ENCODE measurements at regions not wholly inside any gene's neighbourhood (a gene's known extent, or its start where the extent isn't known, plus 50 kb on each side); places are given as distances from the start of the nearest gene placed in this dataset.

DNA sequence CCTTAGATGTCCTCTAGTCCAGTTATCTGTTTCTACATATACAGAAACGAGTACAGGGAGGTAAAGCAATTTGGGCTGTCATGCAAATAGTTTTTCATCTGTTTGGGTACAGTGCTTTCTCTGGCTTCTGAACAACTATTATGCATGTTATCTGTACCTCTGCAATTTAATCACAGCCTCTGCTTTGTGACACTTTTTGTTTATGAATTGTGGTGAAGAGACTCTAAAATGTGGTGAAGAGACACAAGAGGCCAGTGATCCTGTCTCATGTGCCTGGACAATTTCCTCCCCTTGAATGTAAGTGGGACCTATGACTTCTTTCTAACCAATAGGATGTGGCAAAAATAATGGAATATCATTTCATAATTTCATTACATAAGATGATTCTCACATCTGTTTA is 130.3 kb upstream of the ARHGAP42 start:
- Histone ChIP-seq H4K20me1 (ENCODE audit: control insufficient read depth, extremely low read depth, insufficient read depth, low read length) (no peaks in the 10 kb centered on the region), H3K9me3 (ENCODE audit: control insufficient read depth, insufficient read depth, low read depth, low read length) (no peaks in the 10 kb centered on the region), H3K27me3 (ENCODE audit: control insufficient read depth, insufficient read depth, low read length) (no peaks in the 10 kb centered on the region), H3K4me3 (replicated peaks in 1 of 4; ENCODE audit: control extremely low read depth in 1 of 4, insufficient read depth in 1 of 4, low read depth in 3 of 4, low read length in 4 of 4) (no peak overlapping the region), H3K9ac (ENCODE audit: insufficient read depth, low read length) (no peak overlapping the region), H3K79me2 (ENCODE audit: control insufficient read depth, insufficient read depth, low read length) (no peaks in the 10 kb centered on the region), H3K4me1 (ENCODE audit: control insufficient read depth, extremely low read depth, insufficient read depth, low read length) (no peaks in the 10 kb centered on the region), H2AFZ (ENCODE audit: low read length) (no peak overlapping the region), H3K36me3 (ENCODE audit: control insufficient read depth, insufficient read depth, low read length) (no peaks in the 10 kb centered on the region), H3K4me2 (ENCODE audit: extremely low read depth, insufficient read depth, low read length) (no peak overlapping the region), H3K27ac (ENCODE audit: insufficient read depth, low read length) (no peak overlapping the region)
- no peak for TF ChIP-seq EZH2 (IDR thresholded peaks at IDR 0.05; ENCODE audit: low read length, missing control alignments)
- TF ChIP-seq, protein P1, sequence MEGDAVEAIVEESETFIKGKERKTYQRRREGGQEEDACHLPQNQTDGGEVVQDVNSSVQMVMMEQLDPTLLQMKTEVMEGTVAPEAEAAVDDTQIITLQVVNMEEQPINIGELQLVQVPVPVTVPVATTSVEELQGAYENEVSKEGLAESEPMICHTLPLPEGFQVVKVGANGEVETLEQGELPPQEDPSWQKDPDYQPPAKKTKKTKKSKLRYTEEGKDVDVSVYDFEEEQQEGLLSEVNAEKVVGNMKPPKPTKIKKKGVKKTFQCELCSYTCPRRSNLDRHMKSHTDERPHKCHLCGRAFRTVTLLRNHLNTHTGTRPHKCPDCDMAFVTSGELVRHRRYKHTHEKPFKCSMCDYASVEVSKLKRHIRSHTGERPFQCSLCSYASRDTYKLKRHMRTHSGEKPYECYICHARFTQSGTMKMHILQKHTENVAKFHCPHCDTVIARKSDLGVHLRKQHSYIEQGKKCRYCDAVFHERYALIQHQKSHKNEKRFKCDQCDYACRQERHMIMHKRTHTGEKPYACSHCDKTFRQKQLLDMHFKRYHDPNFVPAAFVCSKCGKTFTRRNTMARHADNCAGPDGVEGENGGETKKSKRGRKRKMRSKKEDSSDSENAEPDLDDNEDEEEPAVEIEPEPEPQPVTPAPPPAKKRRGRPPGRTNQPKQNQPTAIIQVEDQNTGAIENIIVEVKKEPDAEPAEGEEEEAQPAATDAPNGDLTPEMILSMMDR (conservative IDR thresholded peaks at IDR 0.05 in 1 of 2, IDR thresholded peaks at IDR 0.05 in 1 of 2; ENCODE audit: low read depth in 1 of 2, low read length in 2 of 2), result no peak
- no peak for DNase-seq (ENCODE audit: low read depth in 2 of 2)

- H3K27me3 ChIP-seq (ENCODE audit: control insufficient read depth, insufficient read depth, low read length), result no peaks in the 10 kb centered on the region
- peak; percentile 68 to 76 for DNase-seq (ENCODE audit: low read depth in 2 of 2)
- H3K4me1 ChIP-seq (ENCODE audit: control insufficient read depth, extremely low read depth, insufficient read depth, low read length), result peaks cover 4% of the 10 kb centered on the region
- H3K27ac ChIP-seq (ENCODE audit: insufficient read depth, low read length), result no peak overlapping the region
- no peaks in the 10 kb centered on the region for H3K36me3 ChIP-seq (ENCODE audit: control insufficient read depth, insufficient read depth, low read length)
- no peak overlapping the region for H2AFZ ChIP-seq (ENCODE audit: low read length)
- H3K4me3 ChIP-seq (replicated peaks in 1 of 4; ENCODE audit: control extremely low read depth in 1 of 4, insufficient read depth in 1 of 4, low read depth in 3 of 4, low read length in 4 of 4), result no peak overlapping the region
- H3K9me3 ChIP-seq (ENCODE audit: control insufficient read depth, insufficient read depth, low read depth, low read length), result no peaks in the 10 kb centered on the region
- TF ChIP-seq, protein P1 (conservative IDR thresholded peaks at IDR 0.05 in 1 of 2, IDR thresholded peaks at IDR 0.05 in 1 of 2; ENCODE audit: low read depth in 1 of 2, low read length in 2 of 2), result no peak
- TF ChIP-seq EZH2 (IDR thresholded peaks at IDR 0.05; ENCODE audit: low read length, missing control alignments), result no peak
- no peaks in the 10 kb centered on the region for H4K20me1 ChIP-seq (ENCODE audit: control insufficient read depth, extremely low read depth, insufficient read depth, low read length)
- H3K79me2 ChIP-seq (ENCODE audit: control insufficient read depth, insufficient read depth, low read length), result no peaks in the 10 kb centered on the region
- H3K9ac ChIP-seq (ENCODE audit: insufficient read depth, low read length), result no peak overlapping the region
- peak overlapping the region; percentile 19 for H3K4me2 ChIP-seq (ENCODE audit: extremely low read depth, insufficient read depth, low read length)
Measured at GRCh38 chr11:100557830-100558611, 129.1 kb upstream of the ARHGAP42 start.

- Histone ChIP-seq H2AFZ (ENCODE audit: low read length) (no peak overlapping the region), H4K20me1 (ENCODE audit: control insufficient read depth, extremely low read depth, insufficient read depth, low read length) (no peaks in the 10 kb centered on the region), H3K9ac (ENCODE audit: insufficient read depth, low read length) (no peak overlapping the region), H3K4me2 (ENCODE audit: extremely low read depth, insufficient read depth, low read length) (no peak overlapping the region), H3K27ac (ENCODE audit: insufficient read depth, low read length) (no peak overlapping the region), H3K9me3 (ENCODE audit: control insufficient read depth, insufficient read depth, low read depth, low read length) (no peaks in the 10 kb centered on the region), H3K4me1 (ENCODE audit: control insufficient read depth, extremely low read depth, insufficient read depth, low read length) (peaks cover 4% of the 10 kb centered on the region), H3K79me2 (ENCODE audit: control insufficient read depth, insufficient read depth, low read length) (no peaks in the 10 kb centered on the region), H3K4me3 (replicated peaks in 1 of 4; ENCODE audit: control extremely low read depth in 1 of 4, insufficient read depth in 1 of 4, low read depth in 3 of 4, low read length in 4 of 4) (no peak overlapping the region), H3K36me3 (ENCODE audit: control insufficient read depth, insufficient read depth, low read length) (no peaks in the 10 kb centered on the region), H3K27me3 (ENCODE audit: control insufficient read depth, insufficient read depth, low read length) (no peaks in the 10 kb centered on the region)
- TF ChIP-seq EZH2 (IDR thresholded peaks at IDR 0.05; ENCODE audit: low read length, missing control alignments), result no peak
- TF ChIP-seq, protein P1 (conservative IDR thresholded peaks at IDR 0.05 in 1 of 2, IDR thresholded peaks at IDR 0.05 in 1 of 2; ENCODE audit: low read depth in 1 of 2, low read length in 2 of 2), result no peak
- no peak for DNase-seq (ENCODE audit: low read depth in 2 of 2)
Measured at GRCh38 chr11:100560606-100561005, 126.5 kb upstream of the ARHGAP42 start.
